ENCODE measurements at regions not wholly inside any gene's neighbourhood (a gene's known extent, or its start where the extent isn't known, plus 50 kb on each side); places are given as distances from the start of the nearest gene placed in this dataset.

- no peak for DNase-seq (ENCODE audit: low spot score)
Measured at GRCh38 chr9:93730217-93730616, 153.8 kb downstream of the PHF2 start.

Data from GM03348 (cell line).